GM12891 (cell line): ENCODE measurements at regions not wholly inside any gene's neighbourhood (a gene's known extent, or its start where the extent isn't known, plus 50 kb on each side); places are given as distances from the start of the nearest gene placed in this dataset.

Experiments
- PAX5 ChIP-seq: IDR thresholded peaks from 2 replicates; pipeline ENCODE4 v1.6.1; 2011; ENCODE audit warnings: low read length, moderate library complexity, mild to moderate bottlenecking; ENCODE audit not compliant: insufficient read depth, severe bottlenecking
- POLR2A ChIP-seq: IDR thresholded peaks from 2 replicates; pipeline ENCODE4 v1.6.1; 2011; ENCODE audit warnings: low read depth, low read length, control low read depth
- POLR2AphosphoS5 ChIP-seq: IDR thresholded peaks from 2 replicates; pipeline ENCODE4 v1.6.1; 2011; ENCODE audit warnings: low read depth, low read length, control low read depth
- POU2F2 ChIP-seq: IDR thresholded peaks from 2 replicates; pipeline ENCODE4 v1.6.1; 2011; ENCODE audit warnings: low read depth, mild to moderate bottlenecking, control low read depth, low read length, moderate library complexity
- SPI1 ChIP-seq: IDR thresholded peaks from 2 replicates; pipeline ENCODE4 v1.6.1; 2011; ENCODE audit warnings: low read depth, low read length, control low read depth
- TAF1 ChIP-seq: IDR thresholded peaks from 2 replicates; pipeline ENCODE4 v1.6.1; 2011; ENCODE audit warnings: low read depth, low read length, control low read depth

DNA sequence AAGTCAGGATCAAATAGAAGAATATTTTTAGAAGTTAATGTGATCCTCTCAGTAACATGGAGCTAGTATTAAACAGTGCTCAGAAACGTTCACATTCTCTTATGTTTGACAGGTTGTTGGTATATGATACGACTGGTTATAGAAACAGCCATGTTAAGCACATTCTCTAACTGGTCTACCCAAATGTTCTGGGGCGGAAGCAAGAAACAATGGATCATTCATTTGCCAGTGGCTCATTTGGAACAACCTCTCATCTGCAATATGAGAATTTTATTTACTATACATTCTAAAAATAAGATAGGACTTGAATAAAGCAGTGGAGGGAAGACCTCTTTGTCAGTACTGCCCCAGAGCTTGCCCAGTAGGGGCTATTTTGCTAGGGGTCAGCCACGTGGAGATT is 167.1 kb upstream of the FAM98A start:
- TF ChIP-seq PAX5 (no peak), POLR2A (no peak), TAF1 (no peak), POLR2AphosphoS5 (no peak), SPI1 (no peak), POU2F2 (no peak)
